Left lung (tissue), 4 donors: ENCODE measurements at regions not wholly inside any gene's neighbourhood (a gene's known extent, or its start where the extent isn't known, plus 50 kb on each side); places are given as distances from the start of the nearest gene placed in this dataset.

Experiments used
- ATAC-seq: fragments of 200-7000 bp; cut with Tn5 transposase; one replicate; pipeline ENCODE4 v1.9.1; 2020; ENCODE audit warnings: moderate library complexity
- DNase-seq, 4 donors: peaks; one replicate each; pipeline ENCODE4 v3.0.0-alpha.2; 2013 to 2020
- H3K27ac ChIP-seq, 2 donors: fragments of 200-600 bp; sonication (generic) in 1 of 2; one replicate each; pipeline versions ENCODE4 v1.5.0 to v1.8.0; 2020 to 2021
- H3K27me3 ChIP-seq, 2 donors: fragments of 200-600 bp; sonication (generic) in 1 of 2; one replicate each; pipeline versions ENCODE4 v1.5.0 to v1.8.0; 2020 to 2021
- H3K36me3 ChIP-seq, 2 donors: fragments of 200-600 bp; sonication (generic) in 1 of 2; one replicate each; pipeline versions ENCODE4 v1.5.0 to v1.8.0; 2020 to 2021
- H3K4me1 ChIP-seq, 2 donors: fragments of 200-600 bp; one replicate each; pipeline ENCODE4 v1.8.0; 2021
- H3K4me3 ChIP-seq, 2 donors: fragments of 200-600 bp; sonication (generic) in 1 of 2; one replicate each; pipeline versions ENCODE4 v1.5.0 to v1.8.0; 2020 to 2021; ENCODE audit warnings: mild to moderate bottlenecking in 1 of 2
- H3K9me3 ChIP-seq, 2 donors: fragments of 200-600 bp; sonication (generic) in 1 of 2; one replicate each; pipeline versions ENCODE4 v1.5.0 to v1.8.0; 2020 to 2021
- intact Hi-C, 2 donors: fragments of 100-400 bp; cut with DNase I; formaldehyde crosslinking; loops; one replicate each; pipeline versions ENCODE4 v1.11.2 to v1.14.2; 2022
- TF ChIP-seq, protein P1 (sequence below), 2 donors: fragments of 200-600 bp; sonication (generic) in 1 of 2; IDR thresholded peaks; one replicate each; pipeline versions ENCODE4 v1.5.0 to v1.8.0; 2021; ENCODE audit warnings: antibody characterized with exemption in 2 of 2
- donor health status: DM: no; HTN: yes; CAD: no.
- donor health status: DM: no; HTN: no; CAD: no.

DNA sequence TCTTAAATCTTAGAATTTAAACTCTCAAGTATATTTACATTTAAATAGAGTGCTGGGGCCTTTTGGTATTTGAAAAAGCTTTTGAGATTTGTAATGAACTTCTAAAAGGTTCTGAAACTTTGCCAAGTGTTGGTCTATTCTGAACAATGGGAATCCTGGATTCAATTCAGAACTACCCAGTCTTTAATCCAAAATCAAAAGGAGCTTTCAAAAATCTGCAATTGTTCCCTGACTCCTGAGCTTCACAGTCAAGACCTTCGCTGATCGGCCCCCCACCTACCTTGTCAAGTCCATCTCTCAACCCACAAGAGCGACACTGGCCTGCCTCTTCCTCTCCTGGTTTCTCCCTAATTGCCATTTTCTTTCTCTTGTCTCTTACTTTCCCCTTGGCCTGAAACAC lies 666.1 kb upstream of the BOD1L1 start:
- no peaks in the 10 kb centered on the region for H3K27me3 ChIP-seq
- no peaks in the 10 kb centered on the region for H3K9me3 ChIP-seq
- H3K4me3 ChIP-seq, result no peak overlapping the region
- TF ChIP-seq, protein P1, sequence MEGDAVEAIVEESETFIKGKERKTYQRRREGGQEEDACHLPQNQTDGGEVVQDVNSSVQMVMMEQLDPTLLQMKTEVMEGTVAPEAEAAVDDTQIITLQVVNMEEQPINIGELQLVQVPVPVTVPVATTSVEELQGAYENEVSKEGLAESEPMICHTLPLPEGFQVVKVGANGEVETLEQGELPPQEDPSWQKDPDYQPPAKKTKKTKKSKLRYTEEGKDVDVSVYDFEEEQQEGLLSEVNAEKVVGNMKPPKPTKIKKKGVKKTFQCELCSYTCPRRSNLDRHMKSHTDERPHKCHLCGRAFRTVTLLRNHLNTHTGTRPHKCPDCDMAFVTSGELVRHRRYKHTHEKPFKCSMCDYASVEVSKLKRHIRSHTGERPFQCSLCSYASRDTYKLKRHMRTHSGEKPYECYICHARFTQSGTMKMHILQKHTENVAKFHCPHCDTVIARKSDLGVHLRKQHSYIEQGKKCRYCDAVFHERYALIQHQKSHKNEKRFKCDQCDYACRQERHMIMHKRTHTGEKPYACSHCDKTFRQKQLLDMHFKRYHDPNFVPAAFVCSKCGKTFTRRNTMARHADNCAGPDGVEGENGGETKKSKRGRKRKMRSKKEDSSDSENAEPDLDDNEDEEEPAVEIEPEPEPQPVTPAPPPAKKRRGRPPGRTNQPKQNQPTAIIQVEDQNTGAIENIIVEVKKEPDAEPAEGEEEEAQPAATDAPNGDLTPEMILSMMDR (IDR thresholded peaks at IDR 0.05), result no peak
- ATAC-seq, result no peak
- no peak overlapping the region for H3K27ac ChIP-seq
- H3K4me1 ChIP-seq, result no peaks in the 10 kb centered on the region
- intact Hi-C loops, result no loop called here
- DNase-seq, result no peak
- H3K36me3 ChIP-seq, result no peaks in the 10 kb centered on the region

DNA sequence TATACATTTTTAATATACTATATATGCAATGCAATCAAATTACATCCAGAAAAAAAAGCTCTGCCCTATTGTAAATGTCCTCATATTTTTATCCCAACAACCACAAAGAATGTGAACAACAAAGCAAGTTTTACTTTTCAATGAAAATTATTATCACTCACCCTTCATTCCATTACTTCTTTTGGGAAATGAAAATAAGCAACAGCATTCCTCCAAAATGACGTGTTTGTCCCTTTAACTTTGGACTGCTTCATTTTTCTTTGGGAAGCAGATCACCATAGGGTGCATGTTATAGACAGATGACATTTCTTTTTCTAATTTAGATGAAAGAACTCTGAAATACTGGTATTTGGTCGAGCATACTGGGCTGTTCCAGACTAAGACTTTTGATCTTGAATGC lies 667.1 kb upstream of the BOD1L1 start:
- intact Hi-C loops, result no loop called here
- H3K9me3 ChIP-seq, result no peaks in the 10 kb centered on the region
- no peak overlapping the region for H3K27ac ChIP-seq
- ATAC-seq (no peak), DNase-seq (no peak)
- H3K27me3 ChIP-seq, result no peaks in the 10 kb centered on the region
- H3K4me3 ChIP-seq, result no peak overlapping the region
- no peaks in the 10 kb centered on the region for H3K36me3 ChIP-seq
- TF ChIP-seq, protein P1 (IDR thresholded peaks at IDR 0.05), result no peak
- H3K4me1 ChIP-seq, result no peaks in the 10 kb centered on the region

DNA sequence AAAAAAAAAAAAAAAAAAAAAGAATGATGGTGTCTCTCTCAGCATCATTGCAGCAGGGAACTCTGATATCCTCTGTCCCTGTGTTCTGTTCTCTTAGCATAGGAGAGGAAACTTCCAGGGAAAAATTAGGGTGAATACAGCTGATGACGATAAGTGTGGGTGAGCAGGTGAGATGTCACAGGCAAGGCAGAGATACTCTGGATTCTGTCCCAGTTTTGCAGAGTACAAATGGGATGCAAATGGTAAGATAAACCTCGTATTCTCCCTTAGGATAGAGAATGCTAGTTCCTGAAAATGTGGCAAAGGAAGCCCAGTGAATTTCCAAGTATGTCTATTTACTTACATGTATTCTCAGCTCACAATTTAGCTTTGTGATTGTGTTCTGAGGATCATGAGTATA lies 671.6 kb upstream of the BOD1L1 start:
- intact Hi-C loops, result no loop called here
- Histone ChIP-seq H3K36me3 (no peaks in the 10 kb centered on the region), H3K27me3 (no peaks in the 10 kb centered on the region), H3K4me3 (no peak overlapping the region), H3K27ac (no peak overlapping the region), H3K4me1 (no peaks in the 10 kb centered on the region), H3K9me3 (no peaks in the 10 kb centered on the region)
- DNase-seq (no peak), ATAC-seq (no peak)
- TF ChIP-seq, protein P1 (IDR thresholded peaks at IDR 0.05), result no peak

DNA sequence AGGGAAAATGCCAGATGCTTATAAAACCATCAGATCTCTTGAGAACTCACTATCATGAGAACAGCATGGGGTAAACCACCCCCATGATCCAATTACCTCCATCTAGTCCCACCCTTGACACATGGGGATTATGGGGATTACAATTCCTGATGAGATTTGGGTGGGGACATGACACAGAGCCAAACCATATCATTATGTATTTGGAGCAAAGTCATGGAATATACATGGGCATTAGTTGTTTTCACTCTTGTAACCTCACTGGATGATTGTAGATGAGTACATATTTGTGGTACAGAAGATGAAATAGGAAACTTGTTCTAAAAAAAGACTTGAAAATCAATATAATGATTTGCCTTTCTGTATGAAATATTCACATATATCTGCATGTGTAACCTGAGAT lies 674.5 kb upstream of the BOD1L1 start:
- DNase-seq (no peak), ATAC-seq (no peak)
- Histone ChIP-seq H3K4me3 (no peak overlapping the region), H3K9me3 (no peaks in the 10 kb centered on the region), H3K27me3 (no peaks in the 10 kb centered on the region), H3K36me3 (no peaks in the 10 kb centered on the region), H3K4me1 (no peaks in the 10 kb centered on the region), H3K27ac (no peak overlapping the region)
- intact Hi-C loops, result no loop called here
- TF ChIP-seq, protein P1 (IDR thresholded peaks at IDR 0.05), result no peak

DNA sequence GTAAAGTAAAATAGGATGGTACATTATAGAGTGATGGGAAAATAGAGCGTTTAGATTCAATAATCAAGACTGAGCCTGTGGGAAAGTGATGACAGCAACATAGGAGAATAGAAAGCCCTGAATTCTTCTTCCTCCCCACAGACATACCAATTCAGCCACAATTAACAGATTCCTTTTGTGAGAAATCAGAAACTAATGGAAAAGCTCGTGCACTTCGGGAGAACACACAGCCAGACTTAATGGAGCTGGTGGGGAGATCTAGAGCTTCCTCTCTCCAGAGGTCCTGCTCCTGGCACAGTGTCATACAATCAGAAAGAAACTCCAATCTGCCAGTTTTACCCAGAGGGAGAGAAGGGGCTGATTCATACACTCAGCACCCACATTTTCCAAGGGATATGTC lies 676.3 kb upstream of the BOD1L1 start:
- TF ChIP-seq, protein P1 (IDR thresholded peaks at IDR 0.05), result no peak
- Histone ChIP-seq H3K4me1 (no peaks in the 10 kb centered on the region), H3K36me3 (no peaks in the 10 kb centered on the region), H3K9me3 (no peaks in the 10 kb centered on the region), H3K27ac (no peak overlapping the region), H3K27me3 (no peaks in the 10 kb centered on the region), H3K4me3 (no peak overlapping the region)
- DNase-seq, result no peak
- intact Hi-C loops, result no loop called here
- ATAC-seq, result no peak
